ENCODE measurements at regions not wholly inside any gene's neighbourhood (a gene's known extent, or its start where the extent isn't known, plus 50 kb on each side); places are given as distances from the start of the nearest gene placed in this dataset.
"Not testable (repeated sequence)": the region's sequence is repeated elsewhere in the genome, so short reads cannot be mapped to it uniquely, and the experiment has no call there.

DNA sequence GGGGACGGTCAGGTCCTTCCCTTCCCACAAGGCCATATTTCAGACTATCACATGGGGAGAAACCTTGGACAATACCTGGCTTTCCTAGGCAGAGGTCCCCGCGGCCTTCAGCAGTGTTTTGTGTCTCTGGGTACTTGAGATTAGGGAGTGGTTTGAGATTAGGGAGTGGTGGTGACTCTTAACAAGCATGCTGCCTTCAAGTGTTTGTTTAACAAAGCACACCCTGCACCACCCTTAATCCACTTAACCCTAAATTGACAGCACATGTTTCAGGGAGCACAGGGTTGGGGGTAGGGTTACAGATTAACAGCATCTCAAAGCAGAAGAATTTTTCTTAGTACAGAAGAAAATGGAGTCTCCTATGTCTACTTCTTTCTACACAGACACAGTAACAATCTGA is 1152.2 kb upstream of the SLC39A10 start:
- not testable (repeated sequence) for TF ChIP-seq CTCF (conservative IDR thresholded peaks at IDR 0.05; ENCODE audit: low read length); EZH2phosphoT487 (IDR thresholded peaks at IDR 0.05; ENCODE audit: borderline replicate concordance)
